ENCODE measurements at regions not wholly inside any gene's neighbourhood (a gene's known extent, or its start where the extent isn't known, plus 50 kb on each side); places are given as distances from the start of the nearest gene placed in this dataset.

GRCh38 chr4:184309241-184310170 is 91.8 kb upstream of the ENPP6 start:
- H2BK120ac ChIP-seq (ENCODE audit: low read depth, low read length, poor library complexity, severe bottlenecking): no peak overlapping the region
- no peak overlapping the region for H2BK20ac ChIP-seq (ENCODE audit: low read depth, low read length, poor library complexity, severe bottlenecking)
- no CpG with 5 or more reads among the region's 11 CpGs for WGBS (ENCODE audit: extremely low coverage, insufficient read length, low lambda C conversion rate)
- H3K4ac ChIP-seq (ENCODE audit: low read depth, low read length): no peak overlapping the region
- H3K4me2 ChIP-seq (ENCODE audit: insufficient read depth, insufficient read length, low read length): no peak overlapping the region
- H2BK15ac ChIP-seq (ENCODE audit: low read depth, low read length): no peak overlapping the region
- H3K23ac ChIP-seq (ENCODE audit: insufficient read length, low read depth, low read length): no peak overlapping the region
- no peaks in the 10 kb centered on the region for H3K27me3 ChIP-seq (ENCODE audit: insufficient read depth, low read length)
- no peak overlapping the region for H3K56ac ChIP-seq (ENCODE audit: insufficient read length, low read depth, low read length)
- no peak overlapping the region for H2AFZ ChIP-seq (ENCODE audit: low read length)
- H3K9me3 ChIP-seq (ENCODE audit: control insufficient read depth, low read depth, low read length): no peaks in the 10 kb centered on the region
- H2BK5ac ChIP-seq (ENCODE audit: insufficient read length, low read length): no peak overlapping the region
- no peak overlapping the region for H4K91ac ChIP-seq (ENCODE audit: insufficient read length, low read depth, low read length)
- H3K79me2 ChIP-seq (ENCODE audit: insufficient read depth, low read length): no peaks in the 10 kb centered on the region
- Mint-ChIP-seq H3K9me3 (peaks cover 3 to 6% of the 10 kb centered on the region in 2 experiments; a peak in 3 of 5 replicates), H3K4me1 (peaks cover 21 to 23% of the 10 kb centered on the region in 2 experiments), H3K4me3 (no peak overlapping the region), H3K36me3 (ENCODE audit: insufficient read depth in 1 of 3, low read depth in 3 of 3) (peaks cover 2 to 5% (median 5%) of the 10 kb centered on the region in 3 experiments; a peak in 4 of 7 replicates), H3K27ac (no peak overlapping the region), H3K27me3 (ENCODE audit: low read depth) (no peaks in the 10 kb centered on the region)
- no peak overlapping the region for H3K14ac ChIP-seq (ENCODE audit: insufficient read depth, low read length)
- no peak overlapping the region for H3K9ac ChIP-seq (ENCODE audit: extremely low read depth, insufficient read length, low read length)
- H3K27ac ChIP-seq (ENCODE audit: insufficient read length, low read depth, low read length): no peak overlapping the region
- H4K20me1 ChIP-seq (ENCODE audit: control insufficient read depth, insufficient read depth, insufficient read length): no peaks in the 10 kb centered on the region
- no peak for TF ChIP-seq CTCF (conservative IDR thresholded peaks at IDR 0.05)
- no peak for DNase-seq
- H3K79me1 ChIP-seq (ENCODE audit: insufficient read depth, low read depth, low read length, poor library complexity, severe bottlenecking): no peaks in the 10 kb centered on the region
- H3K23me2 ChIP-seq (ENCODE audit: insufficient read length, low read depth, low read length, poor library complexity, severe bottlenecking): no peaks in the 10 kb centered on the region
- no peak overlapping the region for H3K18ac ChIP-seq (ENCODE audit: insufficient read length, low read depth, low read length)
- H3K4me1 ChIP-seq (ENCODE audit: insufficient read depth, low read length): peaks cover 3% of the 10 kb centered on the region; the same call in 1 of the 2 replicates
- no peak overlapping the region for H3T11ph ChIP-seq (ENCODE audit: low read length)
- H4K5ac ChIP-seq (ENCODE audit: insufficient read length, low read depth, low read length): no peak overlapping the region
- H2AK5ac ChIP-seq (ENCODE audit: insufficient read length, low read length): no peak overlapping the region
- H4K8ac ChIP-seq (replicated peaks; ENCODE audit: insufficient read length, low read depth, low read length): no peak overlapping the region
- no peak overlapping the region for H2BK12ac ChIP-seq (ENCODE audit: insufficient read length, low read depth, low read length)
